VCaP (cell line): ENCODE measurements at regions not wholly inside any gene's neighbourhood (a gene's known extent, or its start where the extent isn't known, plus 50 kb on each side); places are given as distances from the start of the nearest gene placed in this dataset.

ENCODE experiments used
- H3K27ac ChIP-seq: fragments of 450-650 bp; 2 replicates; pipeline ENCODE4 v1.5.1; 2017
- CTCF ChIP-seq: fragments of 450-650 bp; conservative IDR thresholded peaks from 2 replicates; pipeline ENCODE4 v1.5.1; 2017; ENCODE audit warnings: mild to moderate bottlenecking, moderate library complexity

GRCh38 chr14:29462321-29462720 lies 465.3 kb downstream of the PRKD1 start:
- no peak overlapping the region for H3K27ac ChIP-seq
- TF ChIP-seq CTCF = no peak

GRCh38 chr14:29462772-29463171 lies 464.9 kb downstream of the PRKD1 start:
- H3K27ac ChIP-seq = no peak overlapping the region
- no peak for TF ChIP-seq CTCF

- peak; percentile 35; the same call in 1 of the 2 replicates for TF ChIP-seq CTCF
- H3K27ac ChIP-seq = no peak overlapping the region
These were observed 463.8 kb downstream of the PRKD1 start for GRCh38 chr14:29463727-29464395.

- no peak for TF ChIP-seq CTCF
- H3K27ac ChIP-seq = no peak overlapping the region
These were observed 462.6 kb downstream of the PRKD1 start for GRCh38 chr14:29465095-29465494.

GRCh38 chr14:29475641-29476040 lies 452.0 kb downstream of the PRKD1 start:
- H3K27ac ChIP-seq = no peak overlapping the region
- TF ChIP-seq CTCF = no peak

- no peak; the same call in 1 of the 2 replicates for TF ChIP-seq CTCF
- H3K27ac ChIP-seq = no peak overlapping the region
These were observed 441.5 kb downstream of the PRKD1 start for GRCh38 chr14:29486132-29486531.

- no peak overlapping the region for H3K27ac ChIP-seq
- TF ChIP-seq CTCF = no peak
These were observed 437.7 kb downstream of the PRKD1 start for GRCh38 chr14:29489911-29490425.
